ENCODE measurements at regions not wholly inside any gene's neighbourhood (a gene's known extent, or its start where the extent isn't known, plus 50 kb on each side); places are given as distances from the start of the nearest gene placed in this dataset.

GRCh38 chr11:116096272-116096995, 592.2 kb upstream of the CADM1 start:
- DNase-seq (ENCODE audit: low spot score in 2 of 2), result no peak
- 69% methylated on average over 12 of the region's 12 CpGs for WGBS
- H3K27ac ChIP-seq, result no peak overlapping the region
- no peak overlapping the region for H3K4me3 ChIP-seq
- H3K4me1 ChIP-seq, result no peaks in the 10 kb centered on the region
- H3K9me3 ChIP-seq, result no peaks in the 10 kb centered on the region
- H3K36me3 ChIP-seq, result no peaks in the 10 kb centered on the region
- peaks cover 16% of the 10 kb centered on the region for H3K27me3 ChIP-seq
- TF ChIP-seq POLR2AphosphoS5 (IDR thresholded peaks at IDR 0.05), result no peak
- no peak for TF ChIP-seq EP300 (IDR thresholded peaks at IDR 0.05)
- no peak for TF ChIP-seq POLR2A (IDR thresholded peaks at IDR 0.05)
- no peak for TF ChIP-seq CTCF (IDR thresholded peaks at IDR 0.05)

DNA sequence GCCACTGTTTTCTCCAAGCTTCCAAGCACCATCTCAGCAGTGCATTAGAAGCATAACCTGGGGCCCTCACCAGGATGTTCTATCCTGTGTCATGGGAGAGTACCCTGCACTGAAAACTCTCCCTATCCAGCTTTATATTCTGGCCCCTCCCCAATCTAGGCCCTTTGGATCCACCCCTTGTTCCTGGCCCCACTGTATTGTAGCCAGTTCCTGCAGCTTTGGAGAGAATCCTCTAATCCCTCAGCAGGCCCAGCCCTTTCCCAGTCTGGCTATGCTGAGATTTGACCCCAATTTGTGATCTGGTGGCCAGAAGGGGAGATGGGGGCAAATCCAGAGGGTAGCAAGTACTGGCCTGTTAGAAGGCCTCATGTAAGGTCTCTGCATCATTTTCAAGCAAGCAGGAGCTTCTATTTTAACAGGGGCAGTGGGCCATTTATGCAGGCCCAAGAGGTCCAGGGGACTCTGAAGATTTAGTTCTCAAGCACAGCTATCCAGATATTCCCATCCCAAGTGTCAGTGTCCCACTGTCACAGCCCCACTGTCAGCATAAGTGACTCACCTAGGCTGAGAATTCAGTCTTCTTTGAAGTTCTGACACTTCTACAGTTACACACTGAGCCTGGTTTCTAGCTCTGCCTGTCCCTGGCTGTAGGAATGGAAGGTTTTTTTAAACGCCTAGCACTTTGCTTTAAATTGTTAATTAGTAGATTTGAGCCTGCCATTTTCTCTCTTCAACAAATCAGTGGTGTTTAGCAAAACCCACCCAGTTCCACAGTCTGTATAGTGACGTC, 589.5 kb upstream of the CADM1 start:
- Histone ChIP-seq H3K9me3 (no peaks in the 10 kb centered on the region), H3K4me3 (no peak overlapping the region), H3K27ac (no peak overlapping the region), H3K27me3 (peaks cover 16% of the 10 kb centered on the region), H3K4me1 (no peaks in the 10 kb centered on the region), H3K36me3 (no peaks in the 10 kb centered on the region)
- DNase-seq (ENCODE audit: low spot score in 2 of 2), result no peak
- TF ChIP-seq POLR2AphosphoS5 (IDR thresholded peaks at IDR 0.05) (no peak), POLR2A (IDR thresholded peaks at IDR 0.05) (no peak), EP300 (IDR thresholded peaks at IDR 0.05) (no peak), CTCF (IDR thresholded peaks at IDR 0.05) (no peak)
- 71% methylated on average over 2 of the region's 2 CpGs for WGBS

- Histone ChIP-seq H3K4me3 (no peak overlapping the region), H3K27me3 (peaks cover 16% of the 10 kb centered on the region), H3K27ac (no peak overlapping the region), H3K9me3 (no peaks in the 10 kb centered on the region), H3K36me3 (no peaks in the 10 kb centered on the region), H3K4me1 (no peaks in the 10 kb centered on the region)
- no peak for DNase-seq (ENCODE audit: low spot score in 2 of 2)
- no peak for TF ChIP-seq POLR2AphosphoS5 (IDR thresholded peaks at IDR 0.05)
- TF ChIP-seq CTCF (IDR thresholded peaks at IDR 0.05), result no peak
- TF ChIP-seq EP300 (IDR thresholded peaks at IDR 0.05), result no peak
- no peak for TF ChIP-seq POLR2A (IDR thresholded peaks at IDR 0.05)
- WGBS, result 82% methylated on average over 7 of the region's 7 CpGs
Observed at GRCh38 chr11:116093065-116093464, 588.9 kb upstream of the CADM1 start.

GRCh38 chr11:116086426-116086825, 582.2 kb upstream of the CADM1 start:
- H3K27ac ChIP-seq, result no peak overlapping the region
- H3K36me3 ChIP-seq, result no peaks in the 10 kb centered on the region
- H3K9me3 ChIP-seq, result no peaks in the 10 kb centered on the region
- no peak for DNase-seq (ENCODE audit: low spot score in 2 of 2)
- H3K27me3 ChIP-seq, result peaks cover 10% of the 10 kb centered on the region
- H3K4me1 ChIP-seq, result no peaks in the 10 kb centered on the region
- TF ChIP-seq EP300 (IDR thresholded peaks at IDR 0.05), result no peak
- no peak for TF ChIP-seq POLR2A (IDR thresholded peaks at IDR 0.05)
- TF ChIP-seq POLR2AphosphoS5 (IDR thresholded peaks at IDR 0.05), result no peak
- no peak for TF ChIP-seq CTCF (IDR thresholded peaks at IDR 0.05)
- WGBS, result 50% methylated on average over 1 of the region's 1 CpG
- H3K4me3 ChIP-seq, result no peak overlapping the region

DNA sequence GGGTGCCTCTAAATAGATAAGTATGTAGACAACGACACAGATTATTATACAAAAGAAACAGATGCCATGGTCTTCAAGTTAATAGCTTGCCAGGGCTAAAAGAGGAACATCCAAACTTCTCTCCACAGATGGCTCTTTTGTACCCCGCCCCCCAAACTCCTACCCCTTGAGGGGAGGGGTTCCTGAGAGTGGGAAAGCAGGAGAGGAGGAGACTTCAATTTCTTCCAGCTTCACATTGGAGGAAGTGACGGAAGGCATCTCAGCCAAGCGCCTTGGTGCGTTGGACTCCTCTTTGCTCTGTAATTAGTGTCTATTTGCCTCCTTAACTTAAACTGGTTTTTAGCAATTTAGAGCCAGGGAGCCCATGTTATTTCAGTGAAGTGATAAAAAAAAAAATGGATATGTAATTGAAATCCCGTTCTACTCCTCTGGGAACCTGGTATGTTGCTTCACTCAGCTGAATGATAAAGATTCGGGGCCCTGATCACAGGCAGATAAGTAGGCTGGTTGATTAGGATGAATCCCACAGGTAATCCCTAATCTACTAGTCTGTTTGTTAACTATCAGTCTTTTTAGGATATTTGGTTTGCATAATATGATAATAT, 580.9 kb upstream of the CADM1 start:
- Histone ChIP-seq H3K4me1 (no peaks in the 10 kb centered on the region), H3K4me3 (no peak overlapping the region), H3K9me3 (no peaks in the 10 kb centered on the region), H3K36me3 (no peaks in the 10 kb centered on the region), H3K27ac (no peak overlapping the region), H3K27me3 (peaks cover 17% of the 10 kb centered on the region)
- no peak for DNase-seq (ENCODE audit: low spot score in 2 of 2)
- no peak for TF ChIP-seq POLR2AphosphoS5 (IDR thresholded peaks at IDR 0.05)
- no peak for TF ChIP-seq CTCF (IDR thresholded peaks at IDR 0.05)
- TF ChIP-seq EP300 (IDR thresholded peaks at IDR 0.05), result no peak
- TF ChIP-seq POLR2A (IDR thresholded peaks at IDR 0.05), result no peak
- WGBS, result 85% methylated on average over 7 of the region's 7 CpGs

All from suprapubic skin (tissue), 4 donors.